ENCODE measurements at regions not wholly inside any gene's neighbourhood (a gene's known extent, or its start where the extent isn't known, plus 50 kb on each side); places are given as distances from the start of the nearest gene placed in this dataset.
"Not testable (repeated sequence)": the region's sequence is repeated elsewhere in the genome, so short reads cannot be mapped to it uniquely, and the experiment has no call there.

GRCh38 chr13:75175575-75175974 is 306.4 kb downstream of the TBC1D4 start:
- DNase-seq = no peak

DNA sequence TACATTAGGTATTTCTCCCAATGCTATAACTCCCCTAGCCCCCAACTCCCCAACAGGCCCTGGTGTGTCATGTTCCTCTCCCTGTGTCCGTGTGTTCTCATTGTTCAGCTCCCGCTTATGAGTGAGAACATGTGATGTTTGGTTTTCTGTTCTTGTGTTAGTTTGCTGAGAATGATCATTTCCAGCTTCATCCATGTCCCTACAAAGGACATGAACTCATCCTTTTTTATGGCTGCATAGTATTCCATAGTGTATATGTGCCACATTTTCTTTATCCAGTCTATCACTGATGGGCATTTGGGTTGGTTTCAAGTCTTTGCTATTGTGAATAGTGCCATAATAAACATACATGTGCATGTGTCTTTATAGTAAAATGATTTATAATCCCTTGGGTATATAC is 306.9 kb downstream of the TBC1D4 start:
- not testable (repeated sequence) for DNase-seq

- DNase-seq = no peak
These were observed 307.5 kb downstream of the TBC1D4 start for GRCh38 chr13:75174481-75174880.

GRCh38 chr13:75173457-75174356 is 308.3 kb downstream of the TBC1D4 start:
- DNase-seq = no peak

GRCh38 chr13:75170311-75170710 is 311.7 kb downstream of the TBC1D4 start:
- no peak for DNase-seq

GRCh38 chr13:75165543-75166230 is 316.3 kb downstream of the TBC1D4 start:
- no peak for DNase-seq

DNA sequence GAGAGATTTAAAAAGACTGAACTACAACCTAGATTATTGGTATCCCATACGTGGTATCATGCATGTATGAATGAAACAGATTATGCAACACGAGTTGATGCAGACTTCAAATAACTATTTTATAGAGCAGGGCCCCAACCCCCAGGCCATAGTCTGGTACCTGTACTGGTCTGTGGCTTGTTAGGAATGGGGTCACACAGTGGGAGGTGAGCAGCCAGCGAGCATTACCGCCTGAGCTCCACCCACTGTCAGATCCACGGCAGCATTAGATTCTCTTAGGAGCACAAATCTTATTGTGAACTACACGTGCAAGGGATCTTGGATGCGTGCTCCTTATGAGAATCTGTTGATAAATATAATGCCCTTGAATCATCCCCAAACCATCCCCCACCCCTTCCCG is 320.2 kb downstream of the TBC1D4 start:
- no peak for DNase-seq

GRCh38 chr13:75160984-75161383 is 321.0 kb downstream of the TBC1D4 start:
- no peak for DNase-seq

DNA sequence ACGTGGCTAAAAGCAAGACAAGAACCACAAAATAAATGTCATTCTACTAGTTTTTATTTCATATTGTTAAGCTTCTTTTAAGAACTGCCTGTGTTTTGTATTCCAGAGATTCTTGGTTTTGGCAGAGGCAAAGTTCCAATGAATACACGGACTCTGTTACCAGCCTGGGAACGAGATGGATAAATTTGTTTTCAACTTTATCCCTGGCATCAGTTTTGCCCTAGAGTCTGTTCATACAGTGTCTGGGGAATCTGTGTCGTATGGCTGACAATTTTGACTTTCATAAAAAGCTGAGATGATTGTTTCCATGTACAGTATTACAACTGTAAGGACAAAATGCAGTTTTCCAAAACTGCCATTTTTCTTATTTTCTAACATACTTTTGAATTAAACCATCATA is 327.6 kb downstream of the TBC1D4 start:
- no peak for DNase-seq

DNA sequence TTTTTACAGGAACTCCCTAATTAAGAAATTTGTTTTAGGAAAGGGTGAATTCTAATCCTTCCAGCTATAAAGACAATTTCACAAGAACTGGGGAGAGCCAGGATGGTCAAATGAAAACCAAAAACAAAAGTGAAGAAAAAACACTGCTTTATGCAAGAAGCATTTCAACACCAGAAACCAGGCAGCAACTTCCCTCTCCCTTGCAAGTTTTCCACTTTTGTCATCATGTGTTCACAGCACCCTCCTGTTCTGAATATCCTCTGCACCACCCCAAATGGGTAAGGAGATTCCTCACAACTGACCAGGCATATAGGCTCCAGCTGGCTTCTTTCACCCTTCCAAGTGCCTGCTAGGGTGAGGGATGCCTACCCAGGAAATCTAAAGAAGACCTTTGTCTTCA is 328.1 kb downstream of the TBC1D4 start:
- DNase-seq = no peak

DNA sequence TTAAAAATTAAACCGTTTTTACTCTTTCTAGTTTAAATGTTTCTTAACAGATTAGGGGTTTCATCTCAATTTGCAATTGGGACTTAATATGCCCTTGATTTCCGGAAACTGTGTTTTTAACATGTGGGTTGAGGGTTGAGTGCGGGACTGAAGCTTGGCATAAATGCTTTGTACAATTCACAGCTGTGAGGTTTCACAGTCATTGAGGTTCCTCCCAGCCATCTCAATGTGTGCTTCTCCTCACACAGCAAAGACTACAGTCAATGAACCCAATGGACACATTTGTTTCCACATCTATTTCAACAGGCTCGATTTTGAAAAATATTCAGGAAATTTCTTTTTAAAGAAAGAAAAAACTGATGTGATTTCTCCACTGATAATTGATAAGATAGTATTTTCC is 328.6 kb downstream of the TBC1D4 start:
- no peak for DNase-seq

- no peak for DNase-seq
These were observed 330.8 kb downstream of the TBC1D4 start for GRCh38 chr13:75151081-75151643.

GRCh38 chr13:75149776-75150175 is 332.2 kb downstream of the TBC1D4 start:
- no peak for DNase-seq

- no peak for DNase-seq
These were observed 334.0 kb downstream of the TBC1D4 start for GRCh38 chr13:75147946-75148345.

- DNase-seq = no peak
These were observed 335.5 kb downstream of the TBC1D4 start for GRCh38 chr13:75146436-75146835.

DNA sequence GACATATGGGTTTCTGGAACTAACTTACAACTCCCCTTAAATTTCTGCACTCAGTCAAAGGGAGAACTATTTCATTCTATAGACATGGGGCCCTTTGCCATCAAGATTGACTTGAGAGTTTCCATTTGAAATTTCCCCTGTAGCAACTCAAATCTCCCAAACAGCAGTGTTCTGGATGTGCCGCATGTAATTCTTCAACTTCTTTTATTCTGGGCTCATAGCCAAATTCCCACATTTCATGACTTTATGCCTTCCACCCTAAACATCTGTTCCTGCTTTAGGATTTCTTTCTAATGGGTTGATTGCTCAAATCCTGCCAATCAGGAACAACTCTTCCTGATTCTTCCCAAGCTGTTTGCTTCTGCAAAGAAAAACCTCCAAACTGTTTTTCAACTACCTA is 336.0 kb downstream of the TBC1D4 start:
- DNase-seq = no peak

- no peak for DNase-seq
These were observed 342.7 kb downstream of the TBC1D4 start for GRCh38 chr13:75139291-75139690.

DNA sequence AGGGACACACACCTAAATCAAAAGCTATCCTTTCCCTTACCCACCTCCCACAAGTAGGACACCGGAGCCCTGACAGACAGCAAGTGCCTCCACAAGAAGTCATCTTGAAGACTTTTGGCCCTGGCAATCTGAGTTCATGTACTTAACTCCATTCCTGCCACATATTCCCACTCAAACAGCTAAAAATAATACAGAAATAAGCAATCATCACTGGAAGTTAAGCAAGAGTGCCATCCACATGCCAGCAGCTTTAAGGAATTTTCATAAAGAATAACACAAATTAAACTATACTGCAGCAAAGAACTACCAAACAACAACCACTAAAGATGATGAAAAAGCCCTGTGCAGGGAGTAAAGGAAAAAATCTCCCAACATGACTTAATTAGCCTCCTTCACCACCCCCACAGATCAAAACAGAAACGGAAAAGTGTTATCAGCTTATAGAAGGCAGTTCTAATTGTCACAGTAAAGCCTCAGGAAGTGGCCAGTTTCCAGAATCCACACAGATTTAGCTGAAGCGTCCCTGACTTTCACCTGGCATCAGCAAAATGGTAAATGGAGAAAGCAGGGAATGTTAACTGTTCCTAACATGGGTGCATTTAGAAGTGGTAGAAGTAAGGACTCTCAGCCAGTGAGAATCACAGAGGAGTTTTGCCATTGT is 343.9 kb downstream of the TBC1D4 start:
- no peak for DNase-seq

- DNase-seq = no peak
These were observed 345.8 kb downstream of the TBC1D4 start for GRCh38 chr13:75136151-75136550.

DNA sequence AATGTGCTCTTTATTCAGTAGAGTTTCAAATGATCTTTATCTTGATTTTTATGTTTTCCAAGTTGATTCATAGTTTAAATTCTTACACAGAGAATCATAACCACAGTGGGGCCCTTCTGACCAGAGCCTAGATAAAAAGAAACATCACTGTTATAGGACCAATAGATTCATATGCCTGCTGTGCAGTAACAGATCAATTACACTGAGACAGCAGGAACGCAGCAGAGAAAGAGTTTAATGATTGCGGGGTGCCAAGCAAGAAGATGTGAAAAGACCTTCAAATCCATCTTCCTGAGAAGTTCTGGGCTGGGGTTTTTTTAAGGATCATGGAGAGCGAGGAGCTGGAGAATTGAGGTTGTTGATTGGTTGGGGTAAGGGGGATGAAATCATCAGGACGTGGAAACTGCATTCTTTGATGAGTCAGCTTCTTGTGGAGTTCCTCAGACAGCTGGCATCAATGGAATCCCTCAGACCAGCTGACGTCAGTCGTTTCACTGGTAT is 346.6 kb downstream of the TBC1D4 start:
- DNase-seq = no peak

DNA sequence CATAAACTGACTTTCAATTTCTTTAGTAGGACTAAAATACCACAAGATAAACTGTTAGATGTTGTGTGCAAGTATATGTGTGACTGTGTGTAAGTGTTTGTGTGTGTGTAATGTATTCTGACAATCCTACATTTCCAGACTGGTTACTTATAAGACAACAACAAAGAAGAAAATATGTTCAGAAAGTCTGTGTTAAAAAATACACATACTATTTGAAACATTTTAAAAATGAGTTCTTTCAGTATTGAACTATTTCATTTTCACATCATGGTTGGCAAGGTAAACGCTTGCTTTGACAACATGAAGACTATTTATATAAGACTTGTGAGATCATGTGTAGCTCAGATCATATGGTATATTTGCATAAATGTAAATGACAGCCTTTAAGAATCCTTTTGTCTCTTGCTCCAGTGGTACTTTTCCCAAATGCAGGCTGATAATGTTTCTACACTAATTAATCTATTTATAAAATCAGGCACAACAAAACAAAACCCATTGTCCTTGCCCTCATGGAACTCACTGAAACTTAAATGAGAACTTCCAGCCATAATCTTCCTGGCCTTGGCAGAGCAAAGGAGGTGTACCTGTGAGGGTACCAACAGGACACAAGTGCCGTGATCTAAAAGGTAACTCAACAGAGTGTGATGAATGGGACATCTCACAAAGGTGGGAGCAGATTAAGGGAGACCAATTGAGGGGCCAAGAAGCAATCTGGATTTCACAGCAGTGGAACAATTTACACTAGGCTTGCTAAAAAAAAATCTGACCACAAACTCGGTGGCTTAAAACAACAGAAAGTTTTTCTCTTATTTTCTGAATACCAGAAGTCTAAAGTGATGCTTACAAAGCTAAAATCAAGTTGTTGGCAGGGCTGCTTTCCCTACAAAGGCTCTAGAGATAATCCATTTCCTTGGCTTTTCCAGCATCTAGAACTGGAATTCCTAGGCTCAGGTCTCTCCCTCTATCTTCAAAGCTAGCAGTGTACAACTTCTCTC is 349.0 kb downstream of the TBC1D4 start:
- no peak for DNase-seq

GRCh38 chr13:75129331-75129730 is 352.6 kb downstream of the TBC1D4 start:
- DNase-seq = no peak

All from activated CD4-positive, alpha-beta T cell treated with anti-CD3 and anti-CD28 coated beads for 1 hour (primary cell).